HG03175 (cell line): ENCODE measurements at regions not wholly inside any gene's neighbourhood (a gene's known extent, or its start where the extent isn't known, plus 50 kb on each side); places are given as distances from the start of the nearest gene placed in this dataset.
A peak's percentile ranks its signal among the peaks of the same experiment; 100 is the strongest.
"Not testable (repeated sequence)": the region's sequence is repeated elsewhere in the genome, so short reads cannot be mapped to it uniquely, and the experiment has no call there.

Experiments used
- ATAC-seq: cut with Tn5 transposase; IDR thresholded peaks from one replicate; pipeline ENCODE4 v1.9.1; 2021; ENCODE audit warnings: mild to moderate bottlenecking, moderate library complexity; ENCODE audit not compliant: unreplicated experiment

DNA sequence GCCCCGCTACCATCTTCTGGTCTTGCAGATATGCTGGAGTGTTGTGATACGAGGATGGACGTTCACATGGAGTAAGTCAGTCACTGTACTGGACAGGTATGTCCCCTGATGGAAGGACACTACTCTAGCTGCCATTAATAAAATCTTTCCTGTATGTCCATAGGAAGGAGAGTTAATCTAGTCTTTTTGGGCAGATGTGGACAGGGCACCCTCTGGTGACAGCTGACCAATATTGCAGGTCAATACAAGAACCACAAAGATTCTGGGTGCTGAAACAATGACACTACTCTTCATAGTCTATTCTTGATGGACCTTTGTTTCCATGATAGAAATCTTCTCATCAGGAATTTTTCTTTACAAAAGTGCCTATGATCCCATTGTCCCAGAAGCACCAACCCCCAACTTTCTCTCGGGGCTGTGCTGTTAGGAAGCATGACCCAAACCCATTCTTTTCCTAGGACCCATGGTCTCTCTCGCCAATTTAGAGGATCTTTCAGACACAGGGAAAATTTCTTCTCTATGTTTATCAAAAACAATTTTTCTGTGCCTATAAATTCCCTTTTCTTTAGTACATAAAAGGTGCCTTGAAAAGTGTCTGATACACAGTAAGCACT lies 376.9 kb downstream of the DTWD2 start:
- peak; percentile 55 for ATAC-seq

DNA sequence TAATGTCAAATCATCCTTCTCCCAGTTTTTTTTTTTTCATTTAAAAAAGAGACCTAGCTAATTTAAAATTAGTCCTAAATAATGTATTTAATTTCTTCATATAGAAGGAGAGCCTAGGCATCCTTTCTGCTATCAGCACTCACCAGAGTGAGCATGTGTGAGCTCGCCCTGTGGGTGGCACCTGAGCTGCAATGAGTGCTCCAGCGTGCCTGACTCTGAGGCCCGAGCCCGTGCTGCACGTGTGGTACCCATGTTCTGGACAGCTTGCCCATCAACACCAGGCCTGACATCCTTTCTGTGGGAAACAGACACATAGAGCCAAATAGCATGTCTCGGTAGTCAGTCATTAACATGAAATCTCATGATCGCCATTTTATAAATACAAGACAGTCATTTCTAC lies 381.4 kb downstream of the DTWD2 start:
- no peak for ATAC-seq

DNA sequence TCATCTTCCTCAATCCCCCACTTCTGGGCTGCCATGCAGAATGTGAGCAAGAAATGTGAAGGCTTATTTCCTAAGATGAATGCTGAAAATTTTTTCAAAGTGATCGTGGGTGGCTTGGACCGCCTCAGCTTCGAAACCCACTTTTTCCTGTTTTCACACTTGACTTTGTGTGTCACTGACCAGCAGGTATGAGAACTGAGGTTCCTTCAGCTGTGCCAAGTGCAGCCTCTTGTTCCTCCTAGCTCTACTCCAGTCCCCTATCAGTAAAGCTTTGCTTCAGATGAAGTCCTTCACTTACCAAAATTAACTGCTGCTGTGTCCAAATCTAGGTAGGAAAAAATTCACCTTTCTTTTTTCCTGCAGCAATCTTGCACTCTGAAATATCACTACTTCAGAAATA lies 382.6 kb downstream of the DTWD2 start:
- ATAC-seq: no peak

DNA sequence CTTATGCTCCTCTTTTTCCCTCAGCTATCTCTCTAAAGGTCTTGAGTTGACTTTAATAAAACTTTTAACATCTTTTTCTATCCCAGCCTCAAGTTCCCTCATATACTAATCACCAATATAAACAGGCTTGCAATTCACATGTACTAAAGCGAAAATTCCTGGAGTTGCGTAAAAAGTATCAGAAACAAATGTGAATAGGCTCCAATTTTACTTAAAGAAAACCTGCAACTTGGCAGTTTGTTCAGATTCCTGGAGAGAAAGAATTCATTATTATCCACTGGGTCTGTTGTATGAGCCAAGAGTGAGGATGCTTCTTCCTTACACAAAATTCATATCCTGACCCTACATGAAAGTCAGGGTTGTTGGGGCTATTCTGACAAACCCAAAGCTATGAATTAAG lies 384.2 kb downstream of the DTWD2 start:
- no peak for ATAC-seq

DNA sequence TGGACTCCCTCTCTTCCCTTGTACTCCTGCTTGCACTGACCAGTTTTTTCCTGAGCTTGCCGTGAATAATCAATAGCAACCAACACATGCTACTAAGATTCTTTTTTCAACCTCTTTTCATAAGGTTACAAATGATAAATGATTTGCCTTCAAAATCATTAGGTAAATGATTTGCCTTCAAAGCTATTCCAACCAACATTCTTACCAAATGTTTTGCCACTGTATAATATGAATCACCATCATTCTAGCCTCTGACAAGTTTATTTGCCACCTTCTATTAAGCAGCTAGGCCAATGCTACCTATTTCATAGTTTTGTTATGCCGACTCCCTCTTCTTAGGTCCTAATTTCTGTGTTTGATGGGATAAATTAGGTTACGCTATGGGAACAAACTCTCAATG lies 385.1 kb downstream of the DTWD2 start:
- ATAC-seq: no peak

DNA sequence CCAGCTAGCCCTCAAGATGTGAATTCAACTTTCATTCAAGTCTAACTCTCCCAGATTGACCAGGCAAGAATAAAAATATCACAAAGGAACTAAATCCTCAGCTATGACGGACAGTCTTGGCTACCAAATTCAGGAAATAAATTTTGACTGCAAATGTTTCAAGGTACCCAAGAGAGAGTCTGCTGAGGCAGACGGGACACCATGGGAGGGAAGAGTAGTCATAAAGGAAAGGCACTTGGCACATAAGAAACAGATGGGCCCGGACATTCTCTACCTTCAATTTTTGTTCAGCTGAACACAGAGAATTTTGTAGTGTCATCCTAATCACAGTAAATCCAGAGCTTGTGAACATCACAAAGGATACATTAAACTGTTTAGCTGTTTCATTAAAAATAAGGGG lies 390.0 kb downstream of the DTWD2 start:
- ATAC-seq: no peak

DNA sequence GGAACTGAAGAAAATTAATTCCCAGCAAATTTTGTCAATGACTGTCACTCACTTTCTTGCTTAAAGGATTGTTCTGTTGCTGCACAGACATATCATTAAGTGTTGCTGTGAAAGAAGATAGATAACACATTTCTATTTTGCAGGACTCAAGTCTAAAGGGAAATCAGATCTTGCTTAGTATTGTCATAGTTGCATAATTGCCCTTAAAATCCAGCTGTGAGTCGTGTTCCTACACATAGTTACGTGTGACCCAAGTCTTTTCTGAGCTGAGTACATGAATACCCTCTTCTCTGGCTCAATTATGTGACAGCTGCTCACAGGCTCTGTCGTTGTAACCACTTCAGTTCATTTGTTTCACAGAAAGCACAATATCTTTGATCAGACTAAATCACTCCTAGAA lies 390.8 kb downstream of the DTWD2 start:
- no peak for ATAC-seq

DNA sequence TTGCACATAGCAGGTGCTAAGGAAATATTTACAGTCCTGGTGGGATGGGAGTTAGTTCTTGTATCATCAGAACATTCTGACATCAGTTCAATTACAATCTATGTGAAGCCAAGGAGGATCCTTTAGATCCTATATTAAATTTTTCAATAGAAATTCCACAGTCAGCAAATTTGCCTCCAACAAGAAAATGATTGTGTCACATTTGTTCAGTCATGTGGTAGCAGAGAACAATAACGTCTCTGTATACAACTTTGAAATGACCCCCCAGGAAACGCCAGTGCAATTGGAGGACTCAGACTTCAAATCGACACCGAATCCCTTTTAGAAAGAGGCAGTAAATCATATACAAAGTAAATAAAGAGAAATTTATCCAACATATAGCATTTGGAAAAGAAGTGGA lies 392.1 kb downstream of the DTWD2 start:
- no peak for ATAC-seq

DNA sequence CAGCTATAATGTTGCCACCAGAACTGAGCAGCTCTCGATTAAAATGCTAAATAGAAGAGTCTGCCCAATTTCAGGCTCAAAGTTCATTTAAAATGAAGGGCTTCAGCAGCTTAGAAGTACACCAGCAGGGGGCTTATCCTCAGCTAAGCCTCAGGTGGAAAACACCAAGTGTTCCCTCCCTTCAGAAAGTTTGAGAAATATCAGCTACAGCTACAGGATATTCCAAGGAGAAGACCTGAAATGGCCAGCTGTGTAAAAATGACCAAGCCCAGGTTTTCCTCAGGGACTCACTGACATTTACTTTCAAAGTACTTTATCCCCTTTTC lies 395.4 kb downstream of the DTWD2 start:
- no peak for ATAC-seq

DNA sequence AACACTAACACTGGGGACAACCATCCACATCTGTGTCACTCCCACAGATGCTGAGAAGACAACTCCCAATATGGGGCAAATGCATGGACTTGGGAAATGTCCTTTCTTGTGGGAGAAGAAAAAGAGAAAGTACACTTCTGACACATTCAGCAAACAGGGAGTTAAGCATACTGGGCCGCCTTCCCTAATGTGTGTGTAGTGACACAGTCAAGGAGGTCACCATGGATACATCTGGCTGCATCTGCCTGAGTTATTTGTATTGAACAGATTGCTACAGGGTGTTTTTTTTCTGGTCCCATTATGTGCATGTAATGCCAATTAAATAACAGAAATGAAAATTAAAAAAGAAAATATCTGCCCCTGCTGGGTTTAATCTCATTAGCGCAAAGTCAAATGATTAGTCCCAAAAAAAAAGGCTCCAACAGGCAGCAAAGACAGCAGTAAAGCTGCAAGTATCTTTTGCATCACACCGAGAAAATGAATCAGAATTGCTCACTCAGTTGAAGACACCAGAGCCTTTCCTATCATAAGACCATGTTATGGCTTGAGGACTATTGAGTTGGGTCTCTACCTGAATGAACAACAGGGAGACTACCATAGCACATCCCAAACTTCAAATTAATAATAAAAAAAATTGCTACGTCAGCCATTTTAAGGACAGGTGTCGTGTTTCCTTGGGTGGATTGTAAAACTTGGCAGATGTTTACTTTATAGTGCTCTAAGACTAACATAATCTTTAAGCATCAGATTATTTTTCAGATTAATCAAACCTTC lies 395.9 kb downstream of the DTWD2 start:
- ATAC-seq: no peak

DNA sequence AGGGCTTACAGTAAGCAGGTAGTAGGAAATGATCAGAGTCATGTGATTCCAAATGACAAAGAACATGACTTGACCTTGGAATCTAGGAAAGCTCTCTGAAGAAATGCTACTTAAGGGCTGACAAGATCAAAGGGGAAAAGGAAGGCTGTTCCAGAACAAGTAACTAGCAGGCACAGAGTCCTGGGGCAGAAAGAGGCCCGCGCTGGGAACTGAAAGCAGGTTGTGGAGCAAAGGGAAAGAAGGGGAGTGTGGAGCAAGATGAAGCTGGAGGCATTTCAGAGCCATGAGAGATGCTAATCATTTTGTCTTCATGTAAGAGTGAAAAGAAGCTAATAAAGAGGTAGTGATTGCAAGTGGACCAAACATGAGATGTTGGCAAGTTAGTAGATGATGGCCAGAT lies 397.5 kb downstream of the DTWD2 start:
- no peak for ATAC-seq

DNA sequence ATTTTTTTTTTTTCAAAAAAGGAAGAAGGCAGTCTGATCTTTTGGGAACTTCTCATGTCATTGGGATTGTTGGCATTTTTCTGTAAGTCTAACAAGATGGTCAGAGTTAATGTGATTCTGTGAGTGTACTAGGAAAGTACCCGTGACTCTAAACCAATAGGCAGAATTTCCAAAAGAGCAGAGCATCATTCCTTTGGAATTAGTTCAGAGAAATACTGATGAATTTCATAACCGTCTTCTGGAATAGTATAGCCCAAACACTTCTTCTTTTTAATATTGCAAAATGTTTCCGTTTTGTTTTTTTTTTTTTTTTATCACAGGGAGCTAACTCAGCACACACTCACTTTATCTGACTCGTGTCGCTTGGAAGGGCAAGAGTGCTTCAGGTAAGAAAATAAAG lies 407.4 kb downstream of the DTWD2 start:
- ATAC-seq: no peak

DNA sequence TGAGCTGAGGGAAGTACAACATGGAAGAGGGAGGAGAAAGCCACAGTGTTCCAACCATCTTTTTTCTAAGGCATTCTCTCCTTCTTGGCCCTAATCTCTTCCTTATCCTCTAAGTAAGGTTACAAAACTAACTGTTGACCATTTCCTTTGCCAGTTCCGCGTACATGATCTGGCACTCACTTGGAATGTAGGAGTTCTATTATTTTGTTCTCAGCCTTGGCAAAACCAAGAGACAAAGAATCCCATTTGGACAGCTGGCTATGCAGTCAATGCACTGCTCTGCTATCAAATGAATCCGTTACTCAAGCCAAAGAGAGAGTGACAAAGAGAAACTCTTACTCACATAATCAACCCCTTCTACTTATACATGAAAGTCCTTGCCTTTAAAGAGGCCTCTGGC lies 410.3 kb downstream of the DTWD2 start:
- no peak for ATAC-seq

DNA sequence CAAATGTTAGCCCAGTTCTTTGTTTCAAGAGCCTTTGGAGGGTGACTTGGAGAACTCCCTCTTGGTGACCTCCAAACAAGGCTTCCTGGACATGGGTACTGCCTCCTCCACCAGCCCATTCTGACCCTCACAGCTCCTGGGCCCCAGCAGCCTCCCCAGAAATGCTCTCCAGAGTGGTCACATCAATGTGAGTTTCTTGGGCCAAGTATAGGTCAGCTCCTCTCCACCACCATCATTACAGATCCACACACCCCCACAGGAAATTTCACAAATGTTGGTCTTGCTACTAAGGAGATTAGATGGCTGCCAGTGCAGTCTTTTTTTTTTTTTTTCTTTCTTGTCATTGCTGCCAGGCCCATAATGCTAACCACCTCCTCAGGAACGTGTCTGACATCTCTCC lies 410.7 kb downstream of the DTWD2 start:
- ATAC-seq: no peak

DNA sequence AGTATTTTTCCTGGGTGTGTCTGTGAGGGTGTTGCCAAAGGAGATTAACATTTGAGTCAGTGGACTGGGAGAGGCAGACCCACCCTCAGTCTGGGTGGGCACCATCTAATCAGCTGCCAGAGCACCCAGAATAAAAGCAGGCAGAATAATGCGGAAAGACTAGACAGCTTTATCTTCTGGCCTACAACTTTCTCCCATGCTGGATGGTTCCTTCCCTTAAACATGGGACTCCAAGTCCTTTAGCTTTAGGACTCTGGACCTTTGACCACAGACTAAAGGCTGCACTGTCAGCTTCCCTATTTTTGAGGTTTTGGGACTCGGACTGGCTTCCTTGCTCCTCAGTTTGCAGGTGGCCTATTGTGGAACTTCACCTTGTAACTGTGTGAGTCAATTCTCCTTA lies 418.1 kb downstream of the DTWD2 start:
- not testable (repeated sequence) for ATAC-seq

DNA sequence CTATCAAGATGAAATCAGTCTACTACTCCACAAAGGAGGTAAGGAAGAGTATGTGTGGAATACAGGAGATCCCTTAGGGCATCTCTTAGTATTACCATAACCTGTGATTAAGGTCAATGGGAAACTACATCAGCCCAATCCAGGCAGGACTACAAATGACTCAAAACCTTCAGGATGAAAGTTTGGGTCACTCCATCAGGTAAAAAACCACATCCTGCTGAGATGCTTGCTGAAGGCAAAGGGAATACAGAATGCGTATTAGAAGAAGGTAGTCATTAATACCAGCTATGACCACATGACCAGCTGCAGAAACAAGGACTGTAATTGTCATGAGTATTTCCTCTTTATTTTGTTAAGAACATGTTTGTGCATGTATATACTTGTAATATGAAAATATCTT lies 418.8 kb downstream of the DTWD2 start:
- not testable (repeated sequence) for ATAC-seq

DNA sequence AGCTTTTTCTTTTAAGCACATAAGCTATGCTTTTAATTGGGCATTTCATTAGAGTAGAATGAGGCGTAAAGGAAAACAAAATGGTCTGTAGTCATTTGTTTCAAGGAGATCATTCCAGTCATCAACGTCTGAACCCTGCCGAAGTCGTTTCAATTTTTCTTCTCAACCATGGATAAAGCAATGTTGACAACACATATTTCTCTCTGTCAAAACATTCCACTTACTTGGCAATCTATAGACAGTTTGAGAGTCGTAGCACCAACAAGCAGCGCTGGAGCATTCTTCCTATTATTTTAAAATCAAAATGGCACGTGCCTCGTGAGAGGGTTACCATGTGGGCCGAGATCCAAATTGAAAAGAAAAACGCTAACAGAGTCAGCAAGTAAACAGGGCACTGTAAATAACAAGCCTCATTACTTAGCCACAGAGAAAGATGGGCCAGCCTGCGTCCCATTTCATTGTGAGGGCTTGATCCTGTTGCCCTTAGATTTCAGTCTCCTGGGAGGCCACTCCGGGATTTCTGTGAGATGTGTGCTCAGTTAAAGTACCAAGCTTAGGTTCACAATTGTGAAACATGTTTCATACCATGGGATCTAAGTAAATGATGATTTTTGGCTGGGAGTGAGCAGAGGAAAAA lies 422.9 kb downstream of the DTWD2 start:
- ATAC-seq: no peak

DNA sequence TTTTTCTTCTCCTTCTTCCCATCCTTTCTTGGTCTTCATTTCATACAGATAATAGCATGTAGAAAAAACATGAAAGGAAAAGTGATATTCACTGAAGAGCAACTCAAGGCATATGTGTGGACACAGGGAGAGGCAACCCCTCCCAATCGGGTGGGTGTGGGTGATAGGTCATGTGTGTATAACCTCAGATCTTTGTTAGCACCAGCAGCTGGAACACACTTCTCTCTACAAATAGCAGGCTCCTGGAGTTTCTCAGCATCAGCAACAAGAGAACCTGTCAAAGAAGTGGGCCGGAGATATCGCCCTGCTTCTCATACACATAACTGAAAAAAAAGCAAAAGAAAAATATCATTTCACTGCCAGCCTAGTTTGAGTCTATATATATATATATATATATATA lies 426.4 kb downstream of the DTWD2 start:
- no peak for ATAC-seq

DNA sequence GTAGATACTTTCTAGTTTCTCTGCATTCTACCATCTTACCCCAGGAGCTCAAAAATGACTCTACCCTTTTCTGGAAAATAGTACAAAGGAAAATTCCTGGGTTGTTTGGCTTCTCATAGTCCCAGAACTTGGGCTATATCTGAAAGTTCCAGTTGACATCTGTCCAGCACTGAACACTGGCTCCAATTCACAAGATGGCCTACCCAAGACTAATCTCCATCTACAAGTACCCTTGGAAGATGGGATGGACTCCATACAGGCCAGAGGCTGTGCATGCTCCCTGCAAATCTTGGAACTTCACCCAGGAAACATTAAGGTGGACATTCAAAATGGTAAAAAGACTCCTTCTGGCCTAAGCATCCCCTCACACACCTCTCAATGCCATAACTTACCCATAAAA lies 427.1 kb downstream of the DTWD2 start:
- ATAC-seq: no peak

DNA sequence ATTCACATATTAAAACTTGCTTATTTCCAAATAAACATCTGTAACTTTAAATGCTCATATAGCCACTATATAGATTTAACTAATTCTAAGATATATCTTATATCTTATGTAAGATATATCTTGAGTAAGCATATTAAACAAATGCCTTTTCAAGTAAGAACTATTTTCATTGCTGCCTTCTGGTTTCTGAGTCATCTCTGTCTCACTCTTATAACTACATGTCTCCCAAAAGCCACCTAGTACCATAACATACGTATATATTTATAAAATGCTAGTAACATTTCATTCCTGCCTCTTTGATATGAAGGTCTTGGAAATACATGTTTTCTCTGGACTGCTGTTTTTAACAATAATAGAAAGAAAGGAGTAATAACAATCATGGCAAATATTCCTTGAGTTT lies 429.5 kb downstream of the DTWD2 start:
- no peak for ATAC-seq

DNA sequence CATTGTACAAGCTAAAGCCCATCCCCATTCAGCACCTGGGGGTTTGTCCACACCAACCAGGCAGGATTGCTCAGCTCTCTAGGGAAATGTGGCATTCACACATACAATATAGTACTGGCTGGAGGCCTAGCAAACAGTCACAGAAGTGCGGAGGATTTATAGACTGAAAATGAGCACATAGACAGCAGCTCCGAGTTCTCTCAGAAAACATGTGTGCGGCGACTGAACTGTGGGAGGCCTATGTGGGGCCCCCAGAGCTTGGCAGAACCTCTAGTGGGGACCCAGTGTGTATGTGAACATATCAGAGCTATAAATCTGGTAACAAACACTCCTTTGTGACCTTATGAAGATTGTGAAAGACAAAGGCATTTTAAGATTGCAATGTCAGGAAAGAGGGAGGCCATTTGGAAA lies 431.1 kb downstream of the DTWD2 start:
- ATAC-seq: no peak

DNA sequence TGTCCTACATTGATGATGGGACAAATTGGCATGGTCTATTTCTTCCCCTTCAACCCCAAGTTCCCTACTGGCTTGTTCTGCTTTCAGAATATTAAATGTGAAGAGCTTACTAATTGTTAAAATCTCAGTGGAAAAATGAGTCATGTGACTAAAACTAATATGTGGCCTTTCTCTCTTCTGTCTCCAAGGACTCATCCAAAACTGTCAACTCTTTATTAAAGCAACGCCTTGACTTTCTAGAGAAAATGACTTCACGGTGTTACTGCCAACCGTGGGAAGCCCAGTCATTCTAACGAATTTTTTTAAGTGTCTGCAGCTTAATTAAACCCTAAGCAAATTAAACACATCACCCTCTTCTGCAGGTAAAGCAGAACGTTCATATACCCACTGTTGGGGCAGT lies 431.6 kb downstream of the DTWD2 start:
- no peak for ATAC-seq

DNA sequence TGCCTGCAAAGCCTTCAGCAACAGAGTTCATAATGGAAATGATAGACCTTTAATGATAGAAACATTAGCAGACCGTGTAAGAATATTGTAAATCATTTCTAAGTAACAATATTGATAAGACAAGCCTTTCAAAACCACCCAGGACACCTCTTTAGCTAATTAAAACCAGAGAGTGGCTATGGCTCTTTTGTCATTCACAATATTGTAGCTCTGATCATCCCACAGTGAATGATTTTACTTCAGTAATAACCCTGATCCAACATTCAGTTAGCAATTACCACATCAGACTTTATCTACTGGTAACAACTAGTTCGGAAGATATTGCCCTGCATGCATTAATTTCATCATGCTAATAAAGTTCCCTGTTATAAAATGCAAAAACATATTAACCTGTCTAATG lies 432.6 kb downstream of the DTWD2 start:
- no peak for ATAC-seq
